ENCODE measurements at regions not wholly inside any gene's neighbourhood (a gene's known extent, or its start where the extent isn't known, plus 50 kb on each side); places are given as distances from the start of the nearest gene placed in this dataset.
A peak's percentile ranks its signal among the peaks of the same experiment; 100 is the strongest.

DNA sequence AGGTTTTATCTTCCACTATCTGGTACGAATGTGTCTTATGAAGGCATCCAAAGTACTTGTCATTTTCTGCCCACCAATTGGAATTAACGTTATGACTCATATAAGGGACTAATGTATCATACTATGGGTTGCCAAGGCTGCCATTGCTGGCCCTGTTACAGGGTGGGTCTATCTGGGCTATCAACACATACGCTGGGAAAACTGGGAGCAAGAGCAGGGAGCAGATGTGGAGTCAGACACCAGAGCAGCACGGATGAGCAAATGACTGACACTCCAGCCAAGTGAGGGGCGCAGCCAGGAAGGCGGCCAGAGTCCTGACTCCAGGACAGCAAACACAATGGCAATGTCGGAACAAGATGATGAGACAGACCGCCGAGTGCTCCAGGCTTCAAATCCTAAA, 145.9 kb downstream of the COPS8 start:
- Histone ChIP-seq H3K4me3 (no peak overlapping the region), H3K36me3 (no peaks in the 10 kb centered on the region), H3K9me3 (replicated peaks) (no peaks in the 10 kb centered on the region), H3K4me1 (peaks cover 45% of the 10 kb centered on the region), H3K27me3 (ENCODE audit: low read depth) (no peaks in the 10 kb centered on the region), H3K27ac (replicated peaks) (peak overlapping the region; percentile 18)
- intact Hi-C loops (cut with micrococcal nuclease): no loop called here
- TF ChIP-seq, protein P1, sequence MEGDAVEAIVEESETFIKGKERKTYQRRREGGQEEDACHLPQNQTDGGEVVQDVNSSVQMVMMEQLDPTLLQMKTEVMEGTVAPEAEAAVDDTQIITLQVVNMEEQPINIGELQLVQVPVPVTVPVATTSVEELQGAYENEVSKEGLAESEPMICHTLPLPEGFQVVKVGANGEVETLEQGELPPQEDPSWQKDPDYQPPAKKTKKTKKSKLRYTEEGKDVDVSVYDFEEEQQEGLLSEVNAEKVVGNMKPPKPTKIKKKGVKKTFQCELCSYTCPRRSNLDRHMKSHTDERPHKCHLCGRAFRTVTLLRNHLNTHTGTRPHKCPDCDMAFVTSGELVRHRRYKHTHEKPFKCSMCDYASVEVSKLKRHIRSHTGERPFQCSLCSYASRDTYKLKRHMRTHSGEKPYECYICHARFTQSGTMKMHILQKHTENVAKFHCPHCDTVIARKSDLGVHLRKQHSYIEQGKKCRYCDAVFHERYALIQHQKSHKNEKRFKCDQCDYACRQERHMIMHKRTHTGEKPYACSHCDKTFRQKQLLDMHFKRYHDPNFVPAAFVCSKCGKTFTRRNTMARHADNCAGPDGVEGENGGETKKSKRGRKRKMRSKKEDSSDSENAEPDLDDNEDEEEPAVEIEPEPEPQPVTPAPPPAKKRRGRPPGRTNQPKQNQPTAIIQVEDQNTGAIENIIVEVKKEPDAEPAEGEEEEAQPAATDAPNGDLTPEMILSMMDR (IDR thresholded peaks at IDR 0.05; ENCODE audit: borderline replicate concordance): no peak
- DNase-seq: no peak

- no peak overlapping the region for H3K4me3 ChIP-seq
Measured at GRCh38 chr2:237232166-237232565, 146.5 kb downstream of the COPS8 start.

GRCh38 chr2:237234268-237234667, 148.6 kb downstream of the COPS8 start:
- no peaks in the 10 kb centered on the region for H3K36me3 ChIP-seq
- peak overlapping the region; percentile 89 for H3K27ac ChIP-seq (replicated peaks)
- DNase-seq: no peak
- peaks cover 45% of the 10 kb centered on the region for H3K4me1 ChIP-seq
- H3K4me3 ChIP-seq: no peak overlapping the region
- H3K9me3 ChIP-seq (replicated peaks): no peaks in the 10 kb centered on the region
- intact Hi-C loops (cut with micrococcal nuclease): no loop called here
- no peaks in the 10 kb centered on the region for H3K27me3 ChIP-seq (ENCODE audit: low read depth)
- TF ChIP-seq, protein P1 (IDR thresholded peaks at IDR 0.05; ENCODE audit: borderline replicate concordance): no peak

More at GRCh38 chr2:237232166-237232565, 146.5 kb downstream of the COPS8 start:
- no peaks in the 10 kb centered on the region for H3K9me3 ChIP-seq (replicated peaks)
- intact Hi-C loops (cut with micrococcal nuclease): no loop called here
- TF ChIP-seq, protein P1 (IDR thresholded peaks at IDR 0.05; ENCODE audit: borderline replicate concordance): no peak
- no peaks in the 10 kb centered on the region for H3K36me3 ChIP-seq
- H3K27me3 ChIP-seq (ENCODE audit: low read depth): no peaks in the 10 kb centered on the region
- DNase-seq: no peak
- peaks cover 45% of the 10 kb centered on the region for H3K4me1 ChIP-seq
- peak overlapping the region; percentile 18 for H3K27ac ChIP-seq (replicated peaks)

GRCh38 chr2:237235383-237236095, 149.8 kb downstream of the COPS8 start:
- no peaks in the 10 kb centered on the region for H3K36me3 ChIP-seq
- intact Hi-C loops (cut with micrococcal nuclease): no loop called here
- peaks cover 6% of the 10 kb centered on the region for H3K9me3 ChIP-seq (replicated peaks)
- H3K27me3 ChIP-seq (ENCODE audit: low read depth): no peaks in the 10 kb centered on the region
- H3K4me1 ChIP-seq: peaks cover 45% of the 10 kb centered on the region
- DNase-seq: peak; percentile 66
- H3K27ac ChIP-seq (replicated peaks): peak overlapping the region; percentile 89
- H3K4me3 ChIP-seq: no peak overlapping the region
- TF ChIP-seq, protein P1 (IDR thresholded peaks at IDR 0.05; ENCODE audit: borderline replicate concordance): no peak

DNA sequence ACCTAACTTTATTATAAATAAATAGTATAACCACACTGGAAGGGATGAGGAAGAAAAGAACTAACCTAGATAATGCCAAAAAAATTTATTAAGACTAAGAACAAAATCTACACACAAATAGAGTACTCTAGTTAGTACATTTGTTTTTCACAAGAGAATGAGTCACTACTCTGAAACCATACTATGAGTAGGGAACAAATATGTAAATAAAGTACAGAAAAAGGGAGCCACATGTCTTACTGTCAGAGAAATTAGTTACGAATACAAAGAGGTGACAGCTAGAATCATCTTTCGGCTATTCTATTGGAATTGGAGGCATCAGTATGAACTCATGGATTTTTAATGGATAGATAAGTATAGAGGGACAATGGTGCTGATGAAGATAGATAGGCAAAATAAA, 150.5 kb downstream of the COPS8 start:
- peaks cover 12% of the 10 kb centered on the region for H3K9me3 ChIP-seq (replicated peaks)
- peak overlapping the region; percentile 89 for H3K27ac ChIP-seq (replicated peaks)
- no peaks in the 10 kb centered on the region for H3K36me3 ChIP-seq
- H3K27me3 ChIP-seq (ENCODE audit: low read depth): no peaks in the 10 kb centered on the region
- H3K4me3 ChIP-seq: no peak overlapping the region
- peaks cover 41% of the 10 kb centered on the region for H3K4me1 ChIP-seq
- TF ChIP-seq, protein P1 (IDR thresholded peaks at IDR 0.05; ENCODE audit: borderline replicate concordance): no peak
- intact Hi-C loops (cut with micrococcal nuclease): no loop called here
- DNase-seq: no peak

Measured in left ventricle myocardium inferior (tissue), 1 donor.